ENCODE measurements at regions not wholly inside any gene's neighbourhood (a gene's known extent, or its start where the extent isn't known, plus 50 kb on each side); places are given as distances from the start of the nearest gene placed in this dataset.
"Not testable (repeated sequence)": the region's sequence is repeated elsewhere in the genome, so short reads cannot be mapped to it uniquely, and the experiment has no call there.

DNA sequence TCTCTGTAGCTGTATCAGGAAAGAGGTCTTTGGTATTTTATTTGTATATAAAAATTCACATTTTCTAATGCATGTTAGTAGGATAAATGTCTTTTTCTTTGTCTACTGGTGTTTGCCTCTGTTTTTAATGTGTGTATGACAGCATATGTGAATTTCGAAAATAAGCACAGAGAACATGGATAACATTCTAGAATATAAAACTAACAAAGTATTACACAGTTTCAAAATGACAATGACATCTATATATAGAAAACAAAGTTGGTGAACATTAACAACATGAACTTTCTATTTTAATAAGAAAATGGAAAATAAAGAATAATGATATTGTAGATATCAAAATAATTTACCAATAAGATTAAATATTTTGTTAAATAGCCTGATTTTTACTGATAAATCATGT, 608.0 kb downstream of the COL12A1 start:
- no peak overlapping the region for H3K4me3 ChIP-seq (ENCODE audit: low read depth in 1 of 2, low read length in 2 of 2)
- H3K36me3 ChIP-seq (ENCODE audit: control insufficient read depth in 2 of 2, insufficient read depth in 2 of 2, low read length in 1 of 2): no peaks in the 10 kb centered on the region
- 89 to 92% methylated on average over 1 of the region's 1 CpG for WGBS, 2 donors

DNA sequence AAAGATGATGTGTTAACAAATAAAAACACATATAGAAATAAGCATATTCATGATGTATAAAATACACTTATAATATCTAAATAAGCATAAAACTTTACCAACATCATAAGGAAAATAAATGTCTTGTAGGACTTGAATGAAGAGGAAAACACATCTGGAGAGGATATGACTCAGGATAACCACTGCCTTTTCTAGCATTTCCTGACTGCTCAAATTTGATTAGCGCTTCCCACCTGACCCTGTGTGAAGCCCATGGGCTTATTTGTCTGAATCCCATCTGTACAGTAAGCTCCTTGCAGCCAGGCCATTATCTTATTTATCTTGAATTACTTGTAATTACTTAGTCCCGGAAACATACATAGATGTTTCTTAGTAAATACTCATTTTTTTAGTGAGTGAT, 608.6 kb downstream of the COL12A1 start:
- H3K36me3 ChIP-seq (ENCODE audit: control insufficient read depth in 2 of 2, insufficient read depth in 2 of 2, low read length in 1 of 2): no peaks in the 10 kb centered on the region
- WGBS, 2 donors: 82% methylated on average over 2 of the region's 2 CpGs
- no peaks in the 10 kb centered on the region for H3K27me3 ChIP-seq (ENCODE audit: control insufficient read depth in 1 of 2, insufficient read depth in 2 of 2, low read length in 2 of 2)
- no peak overlapping the region for H3K27ac ChIP-seq (ENCODE audit: low read depth in 2 of 2, low read length in 1 of 2)
- no peak overlapping the region for H3K4me3 ChIP-seq (ENCODE audit: low read depth in 1 of 2, low read length in 2 of 2)
- no peaks in the 10 kb centered on the region for H3K9me3 ChIP-seq (ENCODE audit: control insufficient read depth in 2 of 2, insufficient read depth in 1 of 2, low read depth in 1 of 2, low read length in 1 of 2)
- H3K4me1 ChIP-seq (ENCODE audit: control insufficient read depth in 2 of 2, insufficient read depth in 2 of 2, low read length in 1 of 2): no peaks in the 10 kb centered on the region

More for the DNA sequence above, 608.0 kb downstream of the COL12A1 start:
- H3K27me3 ChIP-seq (ENCODE audit: control insufficient read depth in 1 of 2, insufficient read depth in 2 of 2, low read length in 2 of 2): no peaks in the 10 kb centered on the region
- no peak overlapping the region for H3K27ac ChIP-seq (ENCODE audit: low read depth in 2 of 2, low read length in 1 of 2)
- H3K4me1 ChIP-seq (ENCODE audit: control insufficient read depth in 2 of 2, insufficient read depth in 2 of 2, low read length in 1 of 2): no peaks in the 10 kb centered on the region
- no peaks in the 10 kb centered on the region for H3K9me3 ChIP-seq (ENCODE audit: control insufficient read depth in 2 of 2, insufficient read depth in 1 of 2, low read depth in 1 of 2, low read length in 1 of 2)

DNA sequence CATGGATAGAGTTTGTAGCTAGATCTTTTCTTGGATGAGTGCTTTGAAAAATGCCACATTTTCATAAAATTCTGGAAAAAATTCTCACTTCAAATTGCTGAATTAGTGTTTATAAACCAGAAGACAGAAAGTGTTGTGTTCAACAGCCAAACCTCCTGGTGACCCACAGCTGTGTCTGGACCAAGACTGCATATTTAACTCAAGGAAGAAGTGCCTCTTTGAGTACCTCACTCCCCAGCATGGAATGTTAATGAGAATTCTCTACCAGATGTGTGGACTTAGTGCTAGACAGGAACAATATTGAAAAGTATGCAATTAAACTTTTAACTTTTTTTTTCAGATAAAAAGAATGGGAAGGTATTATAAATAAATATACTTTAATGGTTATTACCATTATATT, 609.3 kb downstream of the COL12A1 start:
- Histone ChIP-seq H3K9me3 (ENCODE audit: control insufficient read depth in 2 of 2, insufficient read depth in 1 of 2, low read depth in 1 of 2, low read length in 1 of 2) (no peaks in the 10 kb centered on the region), H3K27ac (ENCODE audit: low read depth in 2 of 2, low read length in 1 of 2) (no peak overlapping the region), H3K4me3 (ENCODE audit: low read depth in 1 of 2, low read length in 2 of 2) (no peak overlapping the region), H3K36me3 (ENCODE audit: control insufficient read depth in 2 of 2, insufficient read depth in 2 of 2, low read length in 1 of 2) (no peaks in the 10 kb centered on the region), H3K4me1 (ENCODE audit: control insufficient read depth in 2 of 2, insufficient read depth in 2 of 2, low read length in 1 of 2) (no peaks in the 10 kb centered on the region), H3K27me3 (ENCODE audit: control insufficient read depth in 1 of 2, insufficient read depth in 2 of 2, low read length in 2 of 2) (no peaks in the 10 kb centered on the region)

DNA sequence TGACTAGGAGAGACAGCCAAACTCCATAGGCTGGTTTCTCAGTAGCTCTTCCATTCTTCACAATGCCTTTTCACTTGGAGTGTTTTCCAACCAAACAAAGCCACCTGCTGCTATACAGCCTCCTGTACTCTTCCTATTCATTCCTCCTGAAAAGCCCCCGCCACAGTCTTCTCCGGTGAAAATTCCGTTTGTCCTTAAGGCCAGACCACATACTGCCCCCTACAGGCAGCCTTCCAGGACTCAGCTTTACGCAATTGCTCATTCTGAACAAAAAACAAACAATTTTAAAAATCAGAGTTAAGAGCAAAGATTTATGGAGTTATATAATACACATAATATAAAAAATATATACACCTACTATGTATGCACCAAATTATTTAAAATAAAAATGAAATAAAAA, 611.5 kb downstream of the COL12A1 start:
- H3K36me3 ChIP-seq (ENCODE audit: control insufficient read depth in 2 of 2, insufficient read depth in 2 of 2, low read length in 1 of 2); H3K4me1 ChIP-seq (ENCODE audit: control insufficient read depth in 2 of 2, insufficient read depth in 2 of 2, low read length in 1 of 2); H3K27ac ChIP-seq (ENCODE audit: low read depth in 2 of 2, low read length in 1 of 2); H3K9me3 ChIP-seq (ENCODE audit: control insufficient read depth in 2 of 2, insufficient read depth in 1 of 2, low read depth in 1 of 2, low read length in 1 of 2); H3K4me3 ChIP-seq (ENCODE audit: low read depth in 1 of 2, low read length in 2 of 2); H3K27me3 ChIP-seq (ENCODE audit: control insufficient read depth in 1 of 2, insufficient read depth in 2 of 2, low read length in 2 of 2): not testable (repeated sequence)
- WGBS, 2 donors: 75 to 94% methylated on average over 2 of the region's 4 CpGs

DNA sequence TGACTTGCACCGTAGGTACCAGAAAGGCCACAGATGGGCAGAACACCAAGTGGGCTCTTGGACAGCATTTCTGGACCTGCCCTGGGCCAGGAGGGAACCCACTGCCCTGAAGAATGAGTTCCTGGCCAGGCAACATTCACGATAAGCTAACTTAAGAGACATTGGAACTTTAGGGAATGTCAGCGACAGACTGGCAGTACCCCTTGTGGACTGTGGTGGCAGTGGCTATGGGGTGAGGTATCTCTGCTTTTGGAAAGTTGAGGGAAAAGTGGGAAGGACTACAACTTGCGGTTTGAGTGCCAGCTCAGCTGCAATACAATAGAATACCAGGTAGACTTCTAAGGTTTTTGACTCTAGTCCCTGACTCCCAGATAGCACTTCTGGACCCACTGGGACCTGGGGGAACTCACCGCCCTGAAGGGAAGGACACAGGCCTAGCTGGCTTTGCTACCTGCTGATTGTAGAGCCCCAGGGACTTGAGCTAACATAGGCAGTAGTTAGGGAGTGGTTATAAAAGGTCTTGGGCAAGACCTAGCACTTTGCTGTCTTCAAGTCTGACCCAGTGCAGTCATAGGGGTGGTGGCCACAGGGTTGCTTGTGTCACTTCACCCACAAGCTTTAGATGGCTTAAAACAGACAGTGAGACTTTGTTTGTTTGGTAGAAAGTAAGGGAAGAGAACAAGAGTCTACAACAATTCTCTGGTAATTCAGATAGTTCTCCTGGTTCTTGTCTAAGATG, 617.6 kb downstream of the COL12A1 start:
- no peak overlapping the region for H3K27ac ChIP-seq (ENCODE audit: low read depth in 2 of 2, low read length in 1 of 2)
- no peak overlapping the region for H3K4me3 ChIP-seq (ENCODE audit: low read depth in 1 of 2, low read length in 2 of 2)
- H3K4me1 ChIP-seq (ENCODE audit: control insufficient read depth in 2 of 2, insufficient read depth in 2 of 2, low read length in 1 of 2): no peaks in the 10 kb centered on the region
- no peaks in the 10 kb centered on the region for H3K9me3 ChIP-seq (ENCODE audit: control insufficient read depth in 2 of 2, insufficient read depth in 1 of 2, low read depth in 1 of 2, low read length in 1 of 2)
- H3K27me3 ChIP-seq (ENCODE audit: control insufficient read depth in 1 of 2, insufficient read depth in 2 of 2, low read length in 2 of 2): no peaks in the 10 kb centered on the region
- no peaks in the 10 kb centered on the region for H3K36me3 ChIP-seq (ENCODE audit: control insufficient read depth in 2 of 2, insufficient read depth in 2 of 2, low read length in 1 of 2)
- 92 to 96% methylated on average over 5 of the region's 5 CpGs for WGBS, 2 donors

DNA sequence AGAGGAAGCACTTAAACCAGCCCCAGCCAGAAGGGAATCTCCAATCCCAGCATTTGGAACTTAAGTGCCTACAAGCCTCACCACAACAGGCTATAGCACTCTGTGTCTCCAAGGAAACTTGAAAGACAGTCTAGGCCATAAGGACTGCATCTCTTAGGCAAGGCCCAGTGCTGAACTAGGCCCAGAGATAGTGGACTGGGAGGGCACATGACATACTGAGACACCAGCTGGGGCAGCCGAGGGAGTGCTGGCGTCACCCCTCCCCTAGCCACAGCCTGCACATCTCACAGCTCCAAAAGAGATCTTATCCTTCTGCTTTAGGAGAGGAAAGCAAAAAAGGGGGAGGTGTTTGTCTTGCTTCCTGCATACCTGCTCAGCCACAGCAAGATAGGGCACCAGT, 618.5 kb downstream of the COL12A1 start:
- H3K9me3 ChIP-seq (ENCODE audit: control insufficient read depth in 2 of 2, insufficient read depth in 1 of 2, low read depth in 1 of 2, low read length in 1 of 2): no peaks in the 10 kb centered on the region
- no peaks in the 10 kb centered on the region for H3K36me3 ChIP-seq (ENCODE audit: control insufficient read depth in 2 of 2, insufficient read depth in 2 of 2, low read length in 1 of 2)
- no peaks in the 10 kb centered on the region for H3K27me3 ChIP-seq (ENCODE audit: control insufficient read depth in 1 of 2, insufficient read depth in 2 of 2, low read length in 2 of 2)
- no peak overlapping the region for H3K4me3 ChIP-seq (ENCODE audit: low read depth in 1 of 2, low read length in 2 of 2)
- 90 to 92% methylated on average over 2 of the region's 2 CpGs for WGBS, 2 donors
- H3K27ac ChIP-seq (ENCODE audit: low read depth in 2 of 2, low read length in 1 of 2): no peak overlapping the region
- no peaks in the 10 kb centered on the region for H3K4me1 ChIP-seq (ENCODE audit: control insufficient read depth in 2 of 2, insufficient read depth in 2 of 2, low read length in 1 of 2)

DNA sequence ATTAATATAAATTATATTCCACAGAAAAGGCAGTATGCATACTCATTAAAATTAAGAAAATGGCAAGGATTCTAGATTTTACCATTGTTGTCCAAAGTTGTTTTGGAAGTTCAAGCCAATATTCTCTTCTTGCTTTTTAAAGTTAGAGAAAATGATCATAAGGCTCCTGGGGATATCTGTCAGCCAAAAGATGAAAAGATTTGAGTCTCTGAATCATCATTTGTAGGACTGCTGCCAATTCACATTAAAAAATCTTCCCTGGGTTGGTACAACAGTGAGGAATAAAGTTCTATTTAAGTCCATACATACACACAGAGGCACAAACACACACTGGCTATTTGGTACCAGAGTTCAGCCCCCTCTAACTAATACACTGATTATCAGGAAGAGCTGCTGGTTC, 620.1 kb downstream of the COL12A1 start:
- Histone ChIP-seq H3K27ac (ENCODE audit: low read depth in 2 of 2, low read length in 1 of 2) (no peak overlapping the region), H3K4me3 (ENCODE audit: low read depth in 1 of 2, low read length in 2 of 2) (no peak overlapping the region), H3K9me3 (ENCODE audit: control insufficient read depth in 2 of 2, insufficient read depth in 1 of 2, low read depth in 1 of 2, low read length in 1 of 2) (no peaks in the 10 kb centered on the region), H3K36me3 (ENCODE audit: control insufficient read depth in 2 of 2, insufficient read depth in 2 of 2, low read length in 1 of 2) (no peaks in the 10 kb centered on the region), H3K4me1 (ENCODE audit: control insufficient read depth in 2 of 2, insufficient read depth in 2 of 2, low read length in 1 of 2) (no peaks in the 10 kb centered on the region), H3K27me3 (ENCODE audit: control insufficient read depth in 1 of 2, insufficient read depth in 2 of 2, low read length in 2 of 2) (no peaks in the 10 kb centered on the region)

DNA sequence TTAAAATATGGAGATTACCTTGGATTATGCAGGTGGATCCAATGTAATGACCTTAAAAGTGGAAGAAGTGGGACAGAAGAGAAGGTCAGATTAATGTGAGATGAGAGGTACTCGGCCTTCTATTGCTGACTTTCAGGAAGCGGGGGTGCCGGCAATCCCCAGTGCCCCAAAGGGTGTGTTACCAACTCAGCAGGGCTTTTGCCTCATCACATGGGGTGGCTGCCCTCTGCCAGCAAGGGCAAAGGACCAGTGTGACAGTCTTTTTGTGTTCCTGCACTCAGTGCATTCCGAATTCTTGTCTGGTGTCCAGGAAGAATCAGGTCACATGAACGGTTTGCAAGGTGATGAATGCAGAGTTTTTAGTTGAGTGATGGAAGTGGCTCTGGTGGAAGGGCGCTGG, 624.2 kb downstream of the COL12A1 start:
- Histone ChIP-seq H3K9me3 (ENCODE audit: control insufficient read depth in 2 of 2, insufficient read depth in 1 of 2, low read depth in 1 of 2, low read length in 1 of 2) (no peaks in the 10 kb centered on the region), H3K27me3 (ENCODE audit: control insufficient read depth in 1 of 2, insufficient read depth in 2 of 2, low read length in 2 of 2) (no peaks in the 10 kb centered on the region), H3K4me1 (ENCODE audit: control insufficient read depth in 2 of 2, insufficient read depth in 2 of 2, low read length in 1 of 2) (no peaks in the 10 kb centered on the region), H3K4me3 (ENCODE audit: low read depth in 1 of 2, low read length in 2 of 2) (no peak overlapping the region), H3K36me3 (ENCODE audit: control insufficient read depth in 2 of 2, insufficient read depth in 2 of 2, low read length in 1 of 2) (no peaks in the 10 kb centered on the region), H3K27ac (ENCODE audit: low read depth in 2 of 2, low read length in 1 of 2) (no peak overlapping the region)
- WGBS, 2 donors: 88 to 90% methylated on average over 6 of the region's 6 CpGs

DNA sequence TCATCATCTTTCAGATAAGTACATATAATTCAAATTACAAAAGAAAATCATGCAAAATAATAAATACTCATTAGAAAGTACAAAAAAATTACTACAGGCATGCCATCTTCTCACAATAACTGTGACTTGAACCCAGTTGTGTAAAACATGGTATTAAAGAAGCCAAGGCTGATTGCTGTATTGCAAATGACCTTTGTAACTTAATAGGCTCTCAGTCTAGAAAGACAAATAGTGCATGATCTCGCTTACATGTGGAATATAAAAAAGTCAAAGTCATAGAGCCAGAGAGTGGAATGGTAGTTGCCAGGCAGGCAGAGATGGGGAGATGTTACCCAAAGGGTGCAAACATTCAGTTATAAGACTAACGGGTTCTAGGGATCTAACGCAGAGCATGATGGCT, 626.1 kb downstream of the COL12A1 start:
- 81 to 96% methylated on average over 3 of the region's 3 CpGs for WGBS, 2 donors
- Histone ChIP-seq H3K27me3 (ENCODE audit: control insufficient read depth in 1 of 2, insufficient read depth in 2 of 2, low read length in 2 of 2) (no peaks in the 10 kb centered on the region), H3K9me3 (ENCODE audit: control insufficient read depth in 2 of 2, insufficient read depth in 1 of 2, low read depth in 1 of 2, low read length in 1 of 2) (no peaks in the 10 kb centered on the region), H3K36me3 (ENCODE audit: control insufficient read depth in 2 of 2, insufficient read depth in 2 of 2, low read length in 1 of 2) (no peaks in the 10 kb centered on the region), H3K4me1 (ENCODE audit: control insufficient read depth in 2 of 2, insufficient read depth in 2 of 2, low read length in 1 of 2) (no peaks in the 10 kb centered on the region), H3K4me3 (ENCODE audit: low read depth in 1 of 2, low read length in 2 of 2) (no peak overlapping the region), H3K27ac (ENCODE audit: low read depth in 2 of 2, low read length in 1 of 2) (no peak overlapping the region)

DNA sequence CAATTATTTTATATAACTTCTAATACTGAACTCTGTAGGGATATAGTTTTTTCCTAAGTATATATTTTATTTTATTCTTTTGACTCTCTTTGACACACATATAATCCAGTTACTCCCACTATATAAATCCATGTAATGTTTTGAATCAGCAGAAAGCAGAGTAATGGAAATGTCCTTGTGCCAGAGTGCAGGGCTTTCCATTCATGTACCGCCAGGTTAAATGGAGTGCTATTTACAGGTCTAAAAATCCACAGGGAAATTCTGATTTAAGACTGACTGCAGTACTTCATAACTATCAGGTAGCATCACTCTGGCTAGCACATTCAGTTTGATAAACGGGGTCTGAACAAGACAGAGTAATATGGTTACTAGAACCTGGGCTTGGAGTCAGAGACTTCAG, 626.8 kb downstream of the COL12A1 start:
- 89 to 92% methylated on average over 2 of the region's 2 CpGs for WGBS, 2 donors
- no peaks in the 10 kb centered on the region for H3K9me3 ChIP-seq (ENCODE audit: control insufficient read depth in 2 of 2, insufficient read depth in 1 of 2, low read depth in 1 of 2, low read length in 1 of 2)
- no peak overlapping the region for H3K4me3 ChIP-seq (ENCODE audit: low read depth in 1 of 2, low read length in 2 of 2)
- no peaks in the 10 kb centered on the region for H3K36me3 ChIP-seq (ENCODE audit: control insufficient read depth in 2 of 2, insufficient read depth in 2 of 2, low read length in 1 of 2)
- no peaks in the 10 kb centered on the region for H3K4me1 ChIP-seq (ENCODE audit: control insufficient read depth in 2 of 2, insufficient read depth in 2 of 2, low read length in 1 of 2)
- H3K27me3 ChIP-seq (ENCODE audit: control insufficient read depth in 1 of 2, insufficient read depth in 2 of 2, low read length in 2 of 2): no peaks in the 10 kb centered on the region
- H3K27ac ChIP-seq (ENCODE audit: low read depth in 2 of 2, low read length in 1 of 2): no peak overlapping the region
